K562 (cell line): ENCODE measurements at regions not wholly inside any gene's neighbourhood (a gene's known extent, or its start where the extent isn't known, plus 50 kb on each side); places are given as distances from the start of the nearest gene placed in this dataset.

Experiments used
- ATAC-seq: fragments of 200-7000 bp; cut with Tn5 transposase; 3 replicates; pipeline ENCODE4 v1.9.1; 2020; ENCODE audit warnings: moderate library complexity
- BruUV-seq: library from RNA; stranded (reverse); fragments of 400-500 nt; replicated peaks from 2 replicates; lab custom pipeline; 2021; lab: Mats Ljungman, UMichigan
- CTCF ChIA-PET: fragments of 300-600 bp; formaldehyde crosslinking; extraction: SDS; loops from one replicate; lab custom pipeline; 2021; ENCODE audit warnings: low intra/inter-chr PET ratio; lab: Yijun Ruan, JAX
- POLR2A ChIA-PET: fragments of 300-600, 350-650 bp; sonication (Branson Sonifier 250); formaldehyde crosslinking; extraction: SDS; loops from one replicate; lab custom pipeline; 2021; ENCODE audit warnings: antibody characterized with exemption, inconsistent platforms; lab: Yijun Ruan, JAX
- DNase-seq, 4 experiments: peaks; one replicate each; pipeline versions ENCODE4 v3.0.0 to v3.0.0-alpha.2; 2011 to 2018; ENCODE audit warnings: low spot score in 3 of 4, mixed read lengths in 3 of 4; ENCODE audit errors: extremely low read depth in 1 of 4
- FAIRE-seq: peaks from 2 replicates; lab custom pipeline; 2011; peaks lifted over from hg19 to GRCh38; lab: Jason Lieb, UNC
- H2AFZ ChIP-seq: 2 replicates; pipeline ENCODE4 v1.6.0; 2011; ENCODE audit warnings: low read depth, low read length, control low read depth, inconsistent platforms
- H3K27ac ChIP-seq: fragments of 200-600 bp; 3 replicates; pipeline ENCODE4 v1.8.0; 2011; ENCODE audit warnings: low read depth, mild to moderate bottlenecking, control low read depth, inconsistent platforms, low read length, moderate library complexity, mixed read lengths; ENCODE audit errors: extremely low read depth
- H3K27me3 ChIP-seq, 2 experiments: fragments of 300-600 bp in 1 of 2; 2 replicates in 1 of 2; 3 replicates in 1 of 2; pipeline versions ENCODE4 v1.6.0 to v1.8.0; 2011; ENCODE audit warnings: inconsistent platforms in 2 of 2, low read length in 2 of 2, mild to moderate bottlenecking in 1 of 2, mixed read lengths in 1 of 2, moderate library complexity in 1 of 2; ENCODE audit not compliant: control insufficient read depth in 2 of 2, insufficient read depth in 2 of 2
- H3K36me3 ChIP-seq: fragments of 300-600 bp; 3 replicates; pipeline ENCODE4 v1.8.0; 2011; ENCODE audit warnings: mild to moderate bottlenecking, low read length, inconsistent platforms; ENCODE audit not compliant: control insufficient read depth, insufficient read depth
- H3K4me1 ChIP-seq, 2 experiments: fragments of 200-600 bp in 1 of 2; replicated peaks in 1 of 2; 2 replicates in 1 of 2; 3 replicates in 1 of 2; pipeline versions ENCODE4 v1.5.1 to v1.8.0; 2011; ENCODE audit warnings: inconsistent platforms in 2 of 2, low read length in 2 of 2, mild to moderate bottlenecking in 1 of 2, mixed read lengths in 1 of 2, moderate library complexity in 1 of 2; ENCODE audit not compliant: control insufficient read depth in 2 of 2, insufficient read depth in 2 of 2
- H3K4me2 ChIP-seq: 2 replicates; pipeline ENCODE4 v1.6.1; 2011; ENCODE audit warnings: low read length, control low read depth, inconsistent platforms, mixed read lengths; ENCODE audit not compliant: insufficient read depth
- H3K4me3 ChIP-seq: fragments of 200-600 bp; sonication (generic), shearing (Covaris generic); 2 replicates; pipeline ENCODE4 v1.5.1; 2016; ENCODE audit warnings: control low read depth, inconsistent platforms
- H3K79me2 ChIP-seq: fragments of 200-600 bp; 3 replicates; pipeline ENCODE4 v1.8.0; 2011; ENCODE audit warnings: low read length, inconsistent platforms; ENCODE audit not compliant: control insufficient read depth, insufficient read depth
- H3K9ac ChIP-seq, 2 experiments: 2 replicates each; pipeline versions ENCODE4 v1.6.0 to v1.6.1; 2011; ENCODE audit warnings: low read depth in 2 of 2, low read length in 2 of 2, control low read depth in 1 of 2, inconsistent platforms in 1 of 2, mild to moderate bottlenecking in 1 of 2, mixed read lengths in 1 of 2; ENCODE audit not compliant: insufficient read depth in 1 of 2
- H3K9me1 ChIP-seq: one replicate; pipeline ENCODE4 v1.6.0; 2011; ENCODE audit warnings: inconsistent platforms, mild to moderate bottlenecking, low read length, moderate library complexity; ENCODE audit not compliant: control insufficient read depth, insufficient read depth
- H3K9me3 ChIP-seq: replicated peaks from 2 replicates; pipeline ENCODE4 v1.5.1; 2011; ENCODE audit warnings: low read depth, low read length, inconsistent platforms; ENCODE audit not compliant: control insufficient read depth, insufficient read depth
- H4K20me1 ChIP-seq: replicated peaks from 2 replicates; pipeline ENCODE4 v1.6.1; 2011; ENCODE audit warnings: low read length, inconsistent platforms, mixed read lengths; ENCODE audit not compliant: control insufficient read depth, insufficient read depth
- IFI16 ChIP-seq: fragments of 250-450 bp; sonication (Bioruptor Pico); IDR thresholded peaks from 2 replicates; pipeline ENCODE4 v2.1.2; 2022; ENCODE audit warnings: mild to moderate bottlenecking, inconsistent platforms
- ZNF175 ChIP-seq: fragments of 200-800 bp; sonication (Bioruptor generic); IDR thresholded peaks from 2 replicates; pipeline ENCODE4 v1.6.1; 2016; ENCODE audit warnings: low read depth, mild to moderate bottlenecking, missing genetic modification characterization, missing compliant biosample characterization
- WGBS: fragments of 100-300 bp; shearing (Covaris generic); methylation state at CpG from one replicate; pipeline ENCODE4 v1.1.6; 2016; ENCODE audit warnings: low coverage, mixed read lengths; ENCODE audit not compliant: insufficient coverage; ENCODE audit errors: missing lambda C conversion rate; 5-methylcytosine and 5-hydroxymethylcytosine counted together
- in situ Hi-C: fragments of 300-500 bp; cut with MboI; formaldehyde crosslinking; loops from 4 replicates; pipeline ENCODE4 v1.15.0; 2018; ENCODE audit warnings: inconsistent platforms, mixed read lengths
- intact Hi-C: fragments of 100-400 bp; cut with micrococcal nuclease; formaldehyde crosslinking; loops from 2 replicates; pipeline ENCODE4 v1.14.2; 2022
- TF ChIP-seq, protein P1 (sequence below): sonication (generic); formaldehyde crosslinking; IDR thresholded peaks from 2 replicates; pipeline ENCODE4 v1.4.0; 2020; ENCODE audit warnings: mild to moderate bottlenecking, missing genetic modification reagents

DNA sequence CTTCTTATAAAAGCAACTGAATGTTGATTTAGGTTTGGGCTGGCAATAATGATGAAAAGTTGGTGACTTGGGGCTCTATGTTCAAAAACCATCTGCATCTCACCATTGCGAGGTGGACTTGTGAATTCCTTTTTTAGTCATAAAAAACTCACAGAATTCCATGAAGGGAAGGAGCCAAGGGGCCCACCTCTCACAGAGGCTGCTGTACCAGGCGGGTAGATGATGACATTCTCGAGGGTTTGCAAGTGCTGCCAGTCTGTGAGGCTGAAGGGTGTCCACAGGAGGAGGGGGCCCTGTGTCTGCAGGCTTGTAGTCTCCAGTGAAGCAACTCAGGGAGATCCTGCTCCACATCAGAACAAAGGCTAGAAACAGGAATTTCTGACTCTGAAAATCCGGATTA, 195.5 kb upstream of the ZNF32 start:
- no peak overlapping the region for H3K4me3 ChIP-seq
- in situ Hi-C loops = no loop called here
- POLR2A ChIA-PET = no interaction called here
- CTCF ChIA-PET = no interaction called here
- no peaks in the 10 kb centered on the region for H3K36me3 ChIP-seq
- H3K9me1 ChIP-seq = no peaks in the 10 kb centered on the region
- H3K4me2 ChIP-seq = no peak overlapping the region
- H4K20me1 ChIP-seq = peaks cover 4% of the 10 kb centered on the region; the same call in 1 of the 2 replicates
- WGBS = 0% methylated on average over 4 of the region's 4 CpGs
- FAIRE-seq = no peak
- no peaks in the 10 kb centered on the region for H3K79me2 ChIP-seq
- no peak overlapping the region for H3K27ac ChIP-seq
- no peak for DNase-seq
- ATAC-seq = no peak
- no peaks in the 10 kb centered on the region for H3K9me3 ChIP-seq
- intact Hi-C loops = no loop called here
- no peak for TF ChIP-seq IFI16 (CRISPR knock-in tag)
- TF ChIP-seq ZNF175 (CRISPR knock-in tag) = no peak
- TF ChIP-seq, protein P1, sequence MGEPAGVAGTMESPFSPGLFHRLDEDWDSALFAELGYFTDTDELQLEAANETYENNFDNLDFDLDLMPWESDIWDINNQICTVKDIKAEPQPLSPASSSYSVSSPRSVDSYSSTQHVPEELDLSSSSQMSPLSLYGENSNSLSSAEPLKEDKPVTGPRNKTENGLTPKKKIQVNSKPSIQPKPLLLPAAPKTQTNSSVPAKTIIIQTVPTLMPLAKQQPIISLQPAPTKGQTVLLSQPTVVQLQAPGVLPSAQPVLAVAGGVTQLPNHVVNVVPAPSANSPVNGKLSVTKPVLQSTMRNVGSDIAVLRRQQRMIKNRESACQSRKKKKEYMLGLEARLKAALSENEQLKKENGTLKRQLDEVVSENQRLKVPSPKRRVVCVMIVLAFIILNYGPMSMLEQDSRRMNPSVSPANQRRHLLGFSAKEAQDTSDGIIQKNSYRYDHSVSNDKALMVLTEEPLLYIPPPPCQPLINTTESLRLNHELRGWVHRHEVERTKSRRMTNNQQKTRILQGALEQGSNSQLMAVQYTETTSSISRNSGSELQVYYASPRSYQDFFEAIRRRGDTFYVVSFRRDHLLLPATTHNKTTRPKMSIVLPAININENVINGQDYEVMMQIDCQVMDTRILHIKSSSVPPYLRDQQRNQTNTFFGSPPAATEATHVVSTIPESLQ (CRISPR knock-in tag) = no peak
- TF ChIP-seq, all 486 proteins: peak for 0
- BruUV-seq = no TSS peak
- H3K9ac ChIP-seq = no peak overlapping the region
- H2AFZ ChIP-seq = no peak overlapping the region
- H3K27me3 ChIP-seq = peaks cover 0 to 10% of the 10 kb centered on the region in 2 experiments; a peak in 1 of 5 replicates
- H3K4me1 ChIP-seq = no peaks in the 10 kb centered on the region
